DOHH2 (cell line): ENCODE measurements at regions not wholly inside any gene's neighbourhood (a gene's known extent, or its start where the extent isn't known, plus 50 kb on each side); places are given as distances from the start of the nearest gene placed in this dataset.

Source experiments
- H3F3A ChIP-seq: fragments of 200-600 bp; sonication (generic), shearing (Covaris generic); 2 replicates; pipeline ENCODE4 v1.6.0; 2016; ENCODE audit warnings: antibody characterized with exemption, mild to moderate bottlenecking; ENCODE audit not compliant: control insufficient read depth, insufficient read depth
- H3K27ac ChIP-seq: fragments of 200-600 bp; sonication (generic); 2 replicates; pipeline ENCODE4 v1.5.1; 2014; ENCODE audit warnings: low read depth, mild to moderate bottlenecking, low read length, moderate library complexity
- H3K27me3 ChIP-seq: fragments of 200-600 bp; sonication (generic); 2 replicates; pipeline ENCODE4 v1.6.1; 2014; ENCODE audit warnings: mild to moderate bottlenecking, low read length, mixed read lengths; ENCODE audit not compliant: control insufficient read depth
- H3K36me3 ChIP-seq: fragments of 200-600 bp; sonication (generic); 2 replicates; pipeline ENCODE4 v1.6.1; 2014; ENCODE audit warnings: mild to moderate bottlenecking, low read length, moderate library complexity, mixed read lengths; ENCODE audit not compliant: control insufficient read depth
- H3K4me1 ChIP-seq: fragments of 200-600 bp; sonication (generic); 2 replicates; pipeline ENCODE4 v1.6.1; 2014; ENCODE audit warnings: mild to moderate bottlenecking, low read length, mixed read lengths; ENCODE audit not compliant: control insufficient read depth
- H3K4me2 ChIP-seq: fragments of 200-600 bp; sonication (generic); 2 replicates; pipeline ENCODE4 v1.6.0; 2014; ENCODE audit warnings: mild to moderate bottlenecking, low read length, moderate library complexity
- H3K4me3 ChIP-seq: fragments of 200-600 bp; sonication (generic); 2 replicates; pipeline ENCODE4 v1.5.1; 2014; ENCODE audit warnings: mild to moderate bottlenecking, low read length, mixed read lengths
- H3K79me2 ChIP-seq: fragments of 200-600 bp; sonication (generic); 2 replicates; pipeline ENCODE4 v1.6.1; 2014; ENCODE audit warnings: mild to moderate bottlenecking, low read length, mixed read lengths; ENCODE audit not compliant: control insufficient read depth
- H3K9me2 ChIP-seq: fragments of 200-600 bp; sonication (generic); replicated peaks from 2 replicates; pipeline ENCODE4 v1.6.1; 2014; ENCODE audit warnings: mild to moderate bottlenecking, low read length, mixed read lengths; ENCODE audit not compliant: control insufficient read depth
- H3K9me3 ChIP-seq: fragments of 200-600 bp; sonication (generic); 2 replicates; pipeline ENCODE4 v1.6.1; 2014; ENCODE audit warnings: antibody characterized with exemption, low read length, mixed read lengths; ENCODE audit not compliant: control insufficient read depth, insufficient read depth
- H4K20me1 ChIP-seq: fragments of 200-600 bp; sonication (generic); 2 replicates; pipeline ENCODE4 v1.6.0; 2014; ENCODE audit warnings: low read depth, mild to moderate bottlenecking, antibody characterized with exemption, low read length, moderate library complexity; ENCODE audit not compliant: control insufficient read depth, insufficient read depth
- CTCF ChIP-seq: fragments of 200-600 bp; sonication (generic); IDR thresholded peaks from one replicate; pipeline ENCODE4 v1.5.1; 2014; ENCODE audit warnings: antibody characterized with exemption, mild to moderate bottlenecking, low read depth, low read length; ENCODE audit not compliant: poor library complexity, severe bottlenecking
- EZH2phosphoT487 ChIP-seq: fragments of 200-600 bp; sonication (generic); IDR thresholded peaks from 2 replicates; pipeline ENCODE4 v1.6.1; 2017; ENCODE audit warnings: borderline replicate concordance, mild to moderate bottlenecking, antibody characterized with exemption, low read length, moderate library complexity, mixed read lengths

- Histone ChIP-seq H4K20me1 (no peaks in the 10 kb centered on the region), H3K27me3 (no peaks in the 10 kb centered on the region), H3K36me3 (no peaks in the 10 kb centered on the region), H3K9me3 (no peaks in the 10 kb centered on the region), H3F3A (no peaks in the 10 kb centered on the region), H3K79me2 (no peaks in the 10 kb centered on the region), H3K4me2 (no peak overlapping the region), H3K4me3 (no peak overlapping the region), H3K27ac (no peak overlapping the region), H3K9me2 (no peaks in the 10 kb centered on the region), H3K4me1 (peaks cover 15% of the 10 kb centered on the region)
- TF ChIP-seq CTCF = no peak
- no peak for TF ChIP-seq EZH2phosphoT487
Observed at GRCh38 chr10:61136139-61136538, 192.2 kb upstream of the RHOBTB1 start.

DNA sequence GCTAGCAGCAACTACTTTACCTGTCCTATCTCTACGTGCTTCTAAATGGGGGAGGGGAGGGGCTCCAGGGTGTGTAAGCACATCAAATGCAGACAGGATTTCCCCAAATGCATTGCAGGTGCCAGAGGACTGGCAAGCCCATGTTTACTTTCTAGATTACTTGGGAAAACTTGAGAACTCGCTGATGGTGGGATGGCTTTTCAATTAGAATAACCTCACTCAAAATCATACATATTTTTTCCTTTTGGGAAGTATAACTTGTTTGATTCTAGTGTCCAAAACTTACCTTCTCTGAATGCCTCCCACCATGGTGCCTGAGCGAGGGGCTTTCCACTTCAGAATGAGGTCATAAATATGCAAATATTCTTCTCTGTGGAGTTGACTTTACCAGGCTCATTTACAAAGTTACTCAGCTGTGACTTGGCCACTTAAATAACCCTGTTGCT is 191.3 kb upstream of the RHOBTB1 start:
- Histone ChIP-seq H3K36me3 (no peaks in the 10 kb centered on the region), H3K4me2 (peak overlapping the region; percentile 35)

GRCh38 chr10:61130366-61130765 is 186.4 kb upstream of the RHOBTB1 start:
- Histone ChIP-seq H3K27ac (no peak overlapping the region), H3K9me2 (no peaks in the 10 kb centered on the region)

More for the DNA sequence above, 191.3 kb upstream of the RHOBTB1 start:
- H3K27me3 ChIP-seq = no peaks in the 10 kb centered on the region
- peak overlapping the region; percentile 6 for H3K4me3 ChIP-seq
- no peaks in the 10 kb centered on the region for H3K9me2 ChIP-seq
- no peaks in the 10 kb centered on the region for H3K79me2 ChIP-seq
- no peaks in the 10 kb centered on the region for H3K9me3 ChIP-seq
- no peaks in the 10 kb centered on the region for H4K20me1 ChIP-seq
- no peak overlapping the region for H3K27ac ChIP-seq
- peaks cover 15% of the 10 kb centered on the region for H3K4me1 ChIP-seq
- TF ChIP-seq CTCF = no peak
- H3F3A ChIP-seq = no peaks in the 10 kb centered on the region

More at GRCh38 chr10:61130366-61130765, 186.4 kb upstream of the RHOBTB1 start:
- H3K4me2 ChIP-seq = no peak overlapping the region
- H3K36me3 ChIP-seq = no peaks in the 10 kb centered on the region
- no peaks in the 10 kb centered on the region for H4K20me1 ChIP-seq
- no peaks in the 10 kb centered on the region for H3K9me3 ChIP-seq
- no peaks in the 10 kb centered on the region for H3K27me3 ChIP-seq
- H3K4me3 ChIP-seq = no peak overlapping the region
- no peaks in the 10 kb centered on the region for H3K79me2 ChIP-seq
- no peaks in the 10 kb centered on the region for H3F3A ChIP-seq
- TF ChIP-seq EZH2phosphoT487 = no peak
- TF ChIP-seq CTCF = no peak
- H3K4me1 ChIP-seq = peaks cover 10% of the 10 kb centered on the region
